Sigmoid colon (tissue), 4 donors: ENCODE measurements at regions not wholly inside any gene's neighbourhood (a gene's known extent, or its start where the extent isn't known, plus 50 kb on each side); places are given as distances from the start of the nearest gene placed in this dataset.

Experiments
- CTCF ChIP-seq, 4 experiments: fragments of 450-650 bp in 3 of 4; fragments of 200-600 bp in 1 of 4; IDR thresholded peaks; one replicate each; pipeline ENCODE4 v1.5.1; 2016 to 2019; ENCODE audit warnings: antibody characterized with exemption in 4 of 4, mild to moderate bottlenecking in 3 of 4, moderate library complexity in 2 of 4
- POLR2A ChIP-seq, 2 donors: fragments of 450-650 bp; IDR thresholded peaks; one replicate each; pipeline ENCODE4 v1.6.1; 2016; ENCODE audit warnings: antibody characterized with exemption in 2 of 2, mild to moderate bottlenecking in 2 of 2, moderate library complexity in 2 of 2
- POLR2AphosphoS5 ChIP-seq, 4 donors: sonication (generic); formaldehyde crosslinking; IDR thresholded peaks; one replicate each; pipeline ENCODE4 v1.6.1; 2017; ENCODE audit warnings: antibody characterized with exemption in 4 of 4

- TF ChIP-seq CTCF (IDR thresholded peaks at IDR 0.05) (no peak), POLR2A (IDR thresholded peaks at IDR 0.05) (no peak), POLR2AphosphoS5 (IDR thresholded peaks at IDR 0.05) (no peak)
Measured at GRCh38 chr4:112748352-112748878, 111.5 kb downstream of the LARP7 start.
